IMR-90 (cell line): ENCODE measurements at regions not wholly inside any gene's neighbourhood (a gene's known extent, or its start where the extent isn't known, plus 50 kb on each side); places are given as distances from the start of the nearest gene placed in this dataset.
"Not testable (repeated sequence)": the region's sequence is repeated elsewhere in the genome, so short reads cannot be mapped to it uniquely, and the experiment has no call there.

Experiments used
- ATAC-seq: fragments of 200-7000 bp; cut with Tn5 transposase; 2 replicates; pipeline ENCODE4 v1.9.1; 2020; ENCODE audit warnings: low read depth, mild to moderate bottlenecking, moderate library complexity
- BruUV-seq: library from RNA; stranded (reverse); fragments of 400-500 nt; replicated peaks from 2 replicates; lab custom pipeline; 2021; lab: Mats Ljungman, UMichigan
- CTCF ChIA-PET: fragments of 300-600 bp; formaldehyde crosslinking; extraction: SDS; loops from one replicate; lab custom pipeline; 2021; ENCODE audit warnings: antibody characterized with exemption; lab: Yijun Ruan, JAX
- POLR2A ChIA-PET: fragments of 300-600 bp; sonication (Branson Sonifier 250); formaldehyde crosslinking; loops from one replicate; lab custom pipeline; 2022; ENCODE audit warnings: antibody characterized with exemption; ENCODE audit not compliant: unreplicated experiment; lab: Charles Lee
- DNase-seq: peaks from one replicate; pipeline ENCODE4 v3.0.0; 2013
- H2AFZ ChIP-seq: replicated peaks from 2 replicates; pipeline ENCODE3; 2013; ENCODE audit warnings: low read length, mild to moderate bottlenecking; ENCODE audit not compliant: poor library complexity
- H2AK5ac ChIP-seq: 2 replicates; pipeline ENCODE4 v1.6.1; 2013; ENCODE audit warnings: low read depth, low read length, inconsistent platforms
- H2AK9ac ChIP-seq: replicated peaks from 2 replicates; pipeline ENCODE3; 2013; ENCODE audit warnings: mild to moderate bottlenecking, low read depth, low read length, moderate library complexity; ENCODE audit not compliant: poor library complexity
- H2BK120ac ChIP-seq: 2 replicates; pipeline ENCODE4 v1.6.1; 2013; ENCODE audit warnings: low read depth, low read length, inconsistent platforms
- H2BK15ac ChIP-seq: 3 replicates; pipeline ENCODE4 v1.6.1; 2013; ENCODE audit warnings: low read depth, low read length, inconsistent platforms
- H2BK20ac ChIP-seq: 2 replicates; pipeline ENCODE4 v1.6.1; 2013; ENCODE audit warnings: low read depth, mild to moderate bottlenecking, inconsistent platforms, low read length, moderate library complexity
- H2BK5ac ChIP-seq: 2 replicates; pipeline ENCODE4 v1.6.1; 2013; ENCODE audit warnings: mild to moderate bottlenecking, low read depth, low read length, inconsistent platforms; ENCODE audit not compliant: poor library complexity, severe bottlenecking
- H3K14ac ChIP-seq: replicated peaks from 2 replicates; pipeline ENCODE4 v1.6.1; 2013; ENCODE audit warnings: low read depth, low read length, inconsistent platforms
- H3K18ac ChIP-seq: 2 replicates; pipeline ENCODE4 v1.6.1; 2013; ENCODE audit warnings: low read depth, low read length, control low read depth
- H3K23ac ChIP-seq: 2 replicates; pipeline ENCODE4 v1.6.1; 2013; ENCODE audit warnings: low read depth, low read length, inconsistent platforms
- H3K27ac ChIP-seq: 2 replicates; pipeline ENCODE4 v1.5.1; 2013; ENCODE audit warnings: mild to moderate bottlenecking, control low read depth, low read length; ENCODE audit not compliant: insufficient read depth
- H3K27me3 ChIP-seq: 2 replicates; pipeline ENCODE4 v1.6.1; 2013; ENCODE audit warnings: low read length; ENCODE audit not compliant: control insufficient read depth, insufficient read depth
- H3K36me3 ChIP-seq: 2 replicates; pipeline ENCODE4 v1.6.1; 2013; ENCODE audit warnings: low read length, mixed read lengths; ENCODE audit not compliant: control insufficient read depth, insufficient read depth
- H3K4ac ChIP-seq: 2 replicates; pipeline ENCODE4 v1.6.1; 2013; ENCODE audit warnings: low read depth, low read length, inconsistent platforms
- H3K4me1 ChIP-seq: 2 replicates; pipeline ENCODE4 v1.6.1; 2013; ENCODE audit warnings: low read length, mixed read lengths; ENCODE audit not compliant: control insufficient read depth, insufficient read depth
- H3K4me2 ChIP-seq: 2 replicates; pipeline ENCODE4 v1.6.1; 2013; ENCODE audit warnings: low read depth, mild to moderate bottlenecking, control low read depth, low read length, moderate library complexity
- H3K4me3 ChIP-seq: 2 replicates; pipeline ENCODE4 v1.5.1; 2013; ENCODE audit warnings: low read depth, mild to moderate bottlenecking, control low read depth, low read length, moderate library complexity; ENCODE audit not compliant: insufficient read depth
- H3K56ac ChIP-seq: 2 replicates; pipeline ENCODE4 v1.6.1; 2013; ENCODE audit warnings: low read length, inconsistent platforms; ENCODE audit not compliant: insufficient read depth; ENCODE audit errors: extremely low read depth
- H3K79me1 ChIP-seq, 2 experiments: 2 replicates each; pipeline ENCODE4 v1.6.1; 2013; ENCODE audit warnings: low read length in 2 of 2, inconsistent platforms in 1 of 2, low read depth in 1 of 2
- H3K9ac ChIP-seq: 2 replicates; pipeline ENCODE4 v1.6.1; 2013; ENCODE audit warnings: low read depth, low read length, control low read depth
- H3K9me1 ChIP-seq: 2 replicates; pipeline ENCODE4 v1.6.1; 2013; ENCODE audit warnings: low read length, inconsistent platforms; ENCODE audit not compliant: insufficient read depth
- H3K9me3 ChIP-seq: 2 replicates; pipeline ENCODE4 v1.6.1; 2013; ENCODE audit warnings: low read length; ENCODE audit not compliant: control insufficient read depth, insufficient read depth
- H4K20me1 ChIP-seq: 2 replicates; pipeline ENCODE4 v1.6.1; 2013; ENCODE audit warnings: low read length, inconsistent platforms; ENCODE audit not compliant: insufficient read depth
- H4K5ac ChIP-seq: 2 replicates; pipeline ENCODE4 v1.6.1; 2013; ENCODE audit warnings: mild to moderate bottlenecking, low read depth, low read length, control low read depth
- H4K8ac ChIP-seq, 2 experiments: 2 replicates each; pipeline ENCODE4 v1.6.1; 2013; ENCODE audit warnings: low read depth in 2 of 2, low read length in 2 of 2, control low read depth in 1 of 2, inconsistent platforms in 1 of 2
- H4K91ac ChIP-seq: 2 replicates; pipeline ENCODE4 v1.6.1; 2013; ENCODE audit warnings: low read depth, low read length, inconsistent platforms; ENCODE audit not compliant: insufficient read depth
- WGBS, 2 experiments: methylation state at CpG; one replicate each; pipeline versions ENCODE4 v1.1.5 to v1.1.7; 2013; ENCODE audit warnings: missing lambda C conversion rate in 2 of 2; ENCODE audit not compliant: insufficient read length in 1 of 2; ENCODE audit errors: extremely low coverage in 2 of 2; 5-methylcytosine and 5-hydroxymethylcytosine counted together
- dilution Hi-C: fragments of 300-500 bp; cut with HindIII; formaldehyde crosslinking; loops from one replicate; pipeline ENCODE4 v1.14.3; 2018; ENCODE audit warnings: low sequenced_read_pairs; ENCODE audit not compliant: unreplicated experiment
- in situ Hi-C: fragments of 300-500 bp; cut with MboI; formaldehyde crosslinking; loops from 3 replicates; pipeline ENCODE4 v1.14.3; 2019; ENCODE audit warnings: low sequenced_read_pairs, inconsistent platforms, mixed read lengths
- intact Hi-C: fragments of 100-400 bp; cut with micrococcal nuclease; formaldehyde crosslinking; loops from 2 replicates; pipeline ENCODE4 v1.10.0; 2022

GRCh38 chr16:64260631-64261401 is 861.0 kb downstream of the CDH11 start:
- ATAC-seq, H3K9me3 ChIP-seq, H2AK9ac ChIP-seq, H3K9me1 ChIP-seq, H2AFZ ChIP-seq, dilution Hi-C loops, H3K79me1 ChIP-seq, H3K18ac ChIP-seq, BruUV-seq, H2BK20ac ChIP-seq, H3K14ac ChIP-seq, DNase-seq, H4K5ac ChIP-seq, H3K4me1 ChIP-seq, H3K36me3 ChIP-seq, H2BK5ac ChIP-seq, H3K4me2 ChIP-seq, H3K4ac ChIP-seq, intact Hi-C loops, H2BK120ac ChIP-seq, H4K91ac ChIP-seq, H3K23ac ChIP-seq, H3K56ac ChIP-seq, H2BK15ac ChIP-seq, H3K27me3 ChIP-seq, CTCF ChIA-PET, H4K8ac ChIP-seq, in situ Hi-C loops, H2AK5ac ChIP-seq, POLR2A ChIA-PET, H3K9ac ChIP-seq, H3K4me3 ChIP-seq, H3K27ac ChIP-seq, H4K20me1 ChIP-seq: not testable (repeated sequence)
- WGBS, 2 experiments: 100% methylated on average over 4 of the region's 23 CpGs; no CpG with 5 or more reads in 1 of the 2 experiments
